GM21526 (cell line): ENCODE measurements at regions not wholly inside any gene's neighbourhood (a gene's known extent, or its start where the extent isn't known, plus 50 kb on each side); places are given as distances from the start of the nearest gene placed in this dataset.
"Not testable (repeated sequence)": the region's sequence is repeated elsewhere in the genome, so short reads cannot be mapped to it uniquely, and the experiment has no call there.

Experiments used
- ATAC-seq: cut with Tn5 transposase; IDR thresholded peaks from one replicate; pipeline ENCODE4 v1.9.1; 2021; ENCODE audit warnings: moderate library complexity; ENCODE audit not compliant: unreplicated experiment, low FRiP score

GRCh38 chr2:91603996-91604395, 2912.5 kb downstream of the RPIA start:
- not testable (repeated sequence) for ATAC-seq

GRCh38 chr2:91604629-91605028, 2913.2 kb downstream of the RPIA start:
- not testable (repeated sequence) for ATAC-seq

GRCh38 chr2:91623739-91624138, 2932.3 kb downstream of the RPIA start:
- ATAC-seq, result not testable (repeated sequence)

- ATAC-seq, result not testable (repeated sequence)
Observed at GRCh38 chr2:91628471-91628870, 2937.0 kb downstream of the RPIA start.

- not testable (repeated sequence) for ATAC-seq
Observed at GRCh38 chr2:91657193-91657592, 2965.7 kb downstream of the RPIA start.

DNA sequence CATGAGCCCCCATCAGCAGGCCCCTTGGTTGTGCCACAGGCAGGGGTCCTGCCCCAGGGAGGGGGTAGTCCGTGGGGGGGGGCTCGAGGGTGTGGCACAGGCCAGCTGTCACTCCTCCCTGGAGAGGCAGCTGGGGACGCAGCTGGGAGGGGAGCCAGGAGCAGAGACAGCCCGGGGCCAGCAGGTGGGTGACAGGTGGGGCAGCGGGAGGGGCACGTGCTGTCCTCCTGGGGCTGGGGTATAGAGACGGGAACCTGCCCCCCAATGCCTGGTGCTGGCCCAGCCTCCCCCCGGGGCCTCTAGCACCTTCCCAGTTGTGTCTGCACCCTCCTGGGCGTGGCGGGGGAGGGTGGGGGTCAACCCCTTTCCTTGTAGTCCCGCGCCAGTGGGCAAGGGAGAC, 2966.9 kb downstream of the RPIA start:
- not testable (repeated sequence) for ATAC-seq

DNA sequence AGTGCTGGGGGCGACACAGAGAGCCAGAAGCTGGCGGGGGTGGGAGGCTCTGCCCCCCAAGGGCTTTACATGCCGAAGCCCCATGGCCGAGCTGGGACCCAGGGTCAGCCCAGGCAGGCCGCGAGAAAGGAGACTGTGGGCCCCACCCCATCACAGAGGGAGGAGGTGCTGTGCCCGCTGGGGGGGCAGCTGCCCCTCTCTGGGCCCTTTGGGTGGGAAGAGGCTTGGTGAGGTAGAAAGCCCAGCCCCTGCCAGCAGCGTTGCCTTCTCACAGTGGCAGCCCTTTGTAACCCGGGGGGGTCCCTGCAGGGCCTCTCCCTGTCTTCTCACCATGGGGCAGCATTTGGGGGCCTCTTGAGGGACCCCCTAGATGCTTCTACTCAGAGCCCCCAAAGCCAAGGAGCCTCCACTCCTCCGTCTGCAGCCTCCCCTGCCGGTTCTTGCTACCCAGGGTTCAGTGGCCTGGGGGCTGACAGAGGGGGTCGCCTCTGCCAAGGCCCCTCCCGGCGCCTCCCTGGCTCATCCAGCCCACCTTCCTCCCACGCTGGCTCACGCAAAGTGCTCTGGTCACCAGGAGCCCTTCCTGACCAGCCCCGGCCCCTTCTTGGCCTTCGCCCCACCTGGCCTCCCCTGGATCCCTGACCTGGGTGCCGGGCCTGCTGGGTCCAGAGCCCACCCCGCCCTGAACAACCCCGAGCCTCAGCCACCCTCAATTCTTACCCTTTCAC, 2967.9 kb downstream of the RPIA start:
- not testable (repeated sequence) for ATAC-seq

DNA sequence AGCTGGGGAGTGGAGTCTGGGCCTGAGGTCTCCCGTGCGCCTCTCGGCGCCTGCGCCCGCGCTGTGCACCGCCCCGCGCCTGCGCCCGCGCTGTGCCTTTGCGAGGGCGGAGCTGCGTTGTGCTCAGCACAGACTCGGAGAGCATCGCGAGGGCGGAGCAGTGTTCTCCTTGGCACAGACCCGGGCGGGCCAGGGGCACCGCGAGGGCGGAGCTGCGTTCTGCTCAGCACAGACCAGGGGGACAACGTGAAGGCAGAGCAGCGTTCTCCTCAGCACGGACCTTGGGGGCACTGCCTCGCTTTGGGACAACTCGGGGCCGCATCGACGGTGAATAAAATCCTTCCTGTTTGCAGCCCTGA, 2968.4 kb downstream of the RPIA start:
- ATAC-seq, result peak; percentile 94

DNA sequence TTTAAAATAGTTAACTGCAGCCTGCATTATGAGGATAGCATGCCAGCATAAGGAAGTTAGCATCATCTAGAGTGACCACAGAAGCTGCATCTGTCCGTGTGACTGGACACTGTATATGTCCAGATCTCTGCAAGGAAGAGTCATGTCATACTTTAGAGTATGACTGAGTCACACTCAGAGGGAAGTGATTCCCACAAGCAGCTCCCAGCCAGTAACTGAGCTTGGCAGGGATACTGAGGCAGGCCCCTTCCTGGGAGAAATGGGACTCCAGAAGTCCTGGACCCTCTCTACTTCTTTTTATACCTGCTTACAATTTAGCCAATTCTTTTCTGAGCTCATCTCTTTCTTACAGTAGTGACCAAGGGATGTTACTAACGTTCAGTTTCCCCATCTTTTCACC, 2975.9 kb downstream of the RPIA start:
- not testable (repeated sequence) for ATAC-seq

- not testable (repeated sequence) for ATAC-seq
Observed at GRCh38 chr2:91685541-91685940, 2994.1 kb downstream of the RPIA start.

DNA sequence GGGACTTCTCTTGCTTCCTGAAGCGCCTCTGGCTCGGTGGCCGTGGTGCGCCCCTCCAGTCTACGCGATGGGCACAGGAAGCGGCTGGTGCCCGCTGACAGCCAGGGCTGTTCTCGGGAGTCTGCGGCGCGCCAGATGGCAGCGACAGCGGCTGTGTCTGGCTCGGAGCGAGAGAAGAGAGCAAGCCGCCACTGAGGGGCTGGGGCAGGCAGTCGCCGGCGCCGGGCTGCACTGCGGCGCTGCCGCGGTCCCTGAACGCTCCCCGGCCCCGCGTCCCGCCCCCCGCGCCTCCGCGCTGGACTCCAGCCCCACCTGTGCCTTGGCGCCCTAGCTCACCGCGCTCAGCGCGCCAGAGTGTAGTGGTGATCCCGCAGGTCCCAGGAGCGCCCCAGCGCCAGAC, 2994.6 kb downstream of the RPIA start:
- not testable (repeated sequence) for ATAC-seq
